GM23248 (cell line): ENCODE measurements at regions not wholly inside any gene's neighbourhood (a gene's known extent, or its start where the extent isn't known, plus 50 kb on each side); places are given as distances from the start of the nearest gene placed in this dataset.
A peak's percentile ranks its signal among the peaks of the same experiment; 100 is the strongest.

Experiments used
- DNase-seq: peaks from one replicate; pipeline ENCODE4 v3.0.0-alpha.2; 2015
- H2AFZ ChIP-seq: fragments of 200-600 bp; sonication (generic); 2 replicates; pipeline ENCODE4 v1.6.1; 2016; ENCODE audit warnings: antibody characterized with exemption
- H3F3A ChIP-seq: fragments of 200-600 bp; sonication (generic); 2 replicates; pipeline ENCODE4 v1.6.1; 2016; ENCODE audit warnings: mild to moderate bottlenecking, antibody characterized with exemption, mixed run types; ENCODE audit not compliant: insufficient read depth
- H3K27ac ChIP-seq: fragments of 200-600 bp; sonication (generic); 2 replicates; pipeline ENCODE4 v1.5.1; 2016; ENCODE audit warnings: mild to moderate bottlenecking
- H3K27me3 ChIP-seq: fragments of 200-600 bp; sonication (generic); replicated peaks from 2 replicates; pipeline ENCODE4 v1.6.1; 2016; ENCODE audit warnings: mild to moderate bottlenecking; ENCODE audit not compliant: insufficient read depth
- H3K36me3 ChIP-seq: fragments of 200-600 bp; sonication (generic); 2 replicates; pipeline ENCODE4 v1.6.1; 2016; ENCODE audit warnings: low read depth, mild to moderate bottlenecking
- H3K4me1 ChIP-seq: fragments of 200-600 bp; sonication (generic); 2 replicates; pipeline ENCODE4 v1.6.1; 2016; ENCODE audit warnings: mild to moderate bottlenecking; ENCODE audit not compliant: insufficient read depth
- H3K4me2 ChIP-seq: fragments of 200-600 bp; sonication (generic); one replicate; pipeline ENCODE4 v1.6.1; 2016; ENCODE audit warnings: mild to moderate bottlenecking; ENCODE audit not compliant: unreplicated experiment
- H3K4me3 ChIP-seq: fragments of 200-600 bp; sonication (generic); 2 replicates; pipeline ENCODE4 v1.5.1; 2016; ENCODE audit warnings: mild to moderate bottlenecking
- H3K79me2 ChIP-seq: fragments of 200-600 bp; sonication (generic); 2 replicates; pipeline ENCODE4 v1.6.1; 2016; ENCODE audit warnings: mild to moderate bottlenecking; ENCODE audit not compliant: insufficient read depth
- H3K9ac ChIP-seq: fragments of 200-600 bp; sonication (generic); 2 replicates; pipeline ENCODE4 v1.6.1; 2016; ENCODE audit warnings: mild to moderate bottlenecking
- H3K9me2 ChIP-seq: fragments of 200-600 bp; sonication (generic); 2 replicates; pipeline ENCODE4 v1.6.1; 2016; ENCODE audit warnings: mixed run types, mild to moderate bottlenecking, moderate library complexity; ENCODE audit not compliant: insufficient read depth
- H3K9me3 ChIP-seq: fragments of 200-600 bp; sonication (generic); one replicate; pipeline ENCODE4 v1.6.1; 2017; ENCODE audit warnings: low read depth
- H4K20me1 ChIP-seq: fragments of 200-600 bp; sonication (generic); 2 replicates; pipeline ENCODE4 v1.6.0; 2016; ENCODE audit not compliant: insufficient read depth
- EZH2 ChIP-seq: fragments of 200-600 bp; sonication (generic); IDR thresholded peaks from 2 replicates; pipeline ENCODE4 v1.6.1; 2018; ENCODE audit warnings: antibody characterized with exemption, mild to moderate bottlenecking; ENCODE audit not compliant: insufficient read depth, poor library complexity, severe bottlenecking
- EZH2phosphoT487 ChIP-seq: fragments of 200-600 bp; sonication (generic); IDR thresholded peaks from 2 replicates; pipeline ENCODE4 v1.6.1; 2018; ENCODE audit warnings: antibody characterized with exemption, moderate library complexity, mild to moderate bottlenecking, low read depth; ENCODE audit not compliant: insufficient read depth
- WGBS, 2 experiments: methylation state at CpG; one replicate each; pipeline ENCODE4 v1.1.6; 2015 to 2017; ENCODE audit warnings: low lambda C conversion rate in 2 of 2, low coverage in 1 of 2; ENCODE audit errors: missing lambda C conversion rate in 2 of 2; 5-methylcytosine and 5-hydroxymethylcytosine counted together
- in situ Hi-C: fragments of 300-500 bp; cut with MboI; formaldehyde crosslinking; loops from 2 replicates; pipeline ENCODE4 v1.15.0; 2020

DNA sequence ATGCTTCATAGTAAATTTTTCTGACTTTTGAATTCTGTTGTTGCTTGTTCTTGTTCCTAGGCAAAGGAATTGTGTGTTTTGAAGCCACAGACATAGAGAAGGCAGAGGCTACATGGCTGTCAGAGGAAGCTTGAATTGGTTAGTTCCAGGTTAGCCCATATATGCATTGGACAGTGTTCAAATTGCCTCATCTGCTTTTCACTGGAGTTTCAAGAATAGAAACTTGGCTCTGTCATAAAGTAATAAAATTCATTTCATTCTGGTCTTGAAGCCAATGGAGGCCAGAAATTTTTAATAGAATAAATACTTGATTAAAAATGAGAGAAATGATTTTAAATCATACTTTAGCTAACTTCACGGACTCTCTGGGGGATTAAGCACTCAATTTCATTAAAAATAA is 178.0 kb downstream of the YIPF5 start:
- Histone ChIP-seq H3K4me1 (peaks cover 15% of the 10 kb centered on the region), H2AFZ (no peak overlapping the region), H3K27me3 (no peaks in the 10 kb centered on the region), H3K27ac (no peak overlapping the region), H3K36me3 (no peaks in the 10 kb centered on the region), H3K4me3 (no peak overlapping the region), H3K9ac (no peak overlapping the region), H3K9me2 (no peaks in the 10 kb centered on the region), H4K20me1 (no peaks in the 10 kb centered on the region), H3K79me2 (no peaks in the 10 kb centered on the region), H3F3A (peaks cover 16% of the 10 kb centered on the region), H3K4me2 (no peak overlapping the region), H3K9me3 (no peaks in the 10 kb centered on the region)
- in situ Hi-C loops, result no loop called here
- 35 to 42% methylated on average over 1 of the region's 1 CpG for whole genome bisulfite sequencing, 2 experiments
- TF ChIP-seq EZH2 (no peak), EZH2phosphoT487 (no peak)
- no peak for DNase-seq

DNA sequence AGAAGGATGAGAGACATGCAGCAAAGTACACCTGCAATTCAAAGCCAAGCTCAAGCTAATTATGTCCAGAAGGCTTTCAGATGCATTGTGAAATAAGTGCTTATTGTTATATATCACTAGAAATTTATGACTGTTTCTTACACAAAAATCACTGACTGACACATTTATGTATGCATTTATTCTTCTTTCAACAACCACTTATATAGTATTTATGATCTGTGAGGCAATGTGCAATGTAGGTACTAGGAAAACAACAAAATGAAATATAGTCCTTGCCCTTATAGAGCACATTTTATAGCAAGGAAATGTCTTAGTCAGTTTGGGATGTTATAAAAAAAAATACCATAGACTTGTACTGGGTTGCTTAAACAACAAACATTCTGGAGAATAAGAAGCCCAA is 167.6 kb downstream of the YIPF5 start:
- no peaks in the 10 kb centered on the region for H4K20me1 ChIP-seq
- DNase-seq, result no peak
- H2AFZ ChIP-seq, result no peak overlapping the region
- no peaks in the 10 kb centered on the region for H3K27me3 ChIP-seq
- no peak overlapping the region for H3K4me2 ChIP-seq
- no peak overlapping the region for H3K27ac ChIP-seq
- TF ChIP-seq EZH2phosphoT487 (no peak), EZH2 (no peak)
- no peak overlapping the region for H3K9ac ChIP-seq
- H3K4me3 ChIP-seq, result no peak overlapping the region
- in situ Hi-C loops, result no loop called here
- 0 out of 2 replicates have a peak, but pooled peaks cover 2% of the 10 kb centered on the region for H3K9me2 ChIP-seq
- no peaks in the 10 kb centered on the region for H3K79me2 ChIP-seq
- H3K4me1 ChIP-seq, result 0 out of 2 replicates have a peak, but pooled peaks cover 7% of the 10 kb centered on the region
- peaks cover 5% of the 10 kb centered on the region; the same call in 1 of the 2 replicates for H3F3A ChIP-seq
- no peaks in the 10 kb centered on the region for H3K36me3 ChIP-seq
- H3K9me3 ChIP-seq, result no peaks in the 10 kb centered on the region

DNA sequence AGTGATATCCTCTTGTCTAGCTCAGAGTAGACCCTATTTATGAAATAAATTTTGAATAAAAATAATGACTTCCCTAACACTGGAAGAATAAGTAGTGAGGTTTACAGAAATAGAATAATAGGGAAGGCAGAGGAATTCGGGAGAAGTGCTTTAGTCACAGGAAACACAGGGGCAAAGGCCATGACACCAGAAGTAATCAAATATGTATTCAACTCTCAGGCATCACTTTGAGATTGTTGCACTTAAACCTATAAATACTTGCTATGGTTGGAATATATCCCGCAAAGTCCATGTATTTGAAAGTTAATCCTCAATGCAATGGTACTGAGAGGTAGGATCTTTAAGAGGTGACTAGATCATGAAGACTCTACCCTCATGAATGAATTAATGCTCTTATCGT is 166.8 kb downstream of the YIPF5 start:
- Histone ChIP-seq H4K20me1 (no peaks in the 10 kb centered on the region), H3K9me2 (0 out of 2 replicates have a peak, but pooled peaks cover 5% of the 10 kb centered on the region), H3K9me3 (no peaks in the 10 kb centered on the region), H3K4me1 (0 out of 2 replicates have a peak, but pooled peaks cover 7% of the 10 kb centered on the region), H3K4me2 (no peak overlapping the region), H3K79me2 (no peaks in the 10 kb centered on the region), H3K27me3 (no peaks in the 10 kb centered on the region), H2AFZ (no peak overlapping the region), H3K4me3 (no peak overlapping the region), H3K9ac (no peak overlapping the region), H3K27ac (no peak overlapping the region), H3K36me3 (no peaks in the 10 kb centered on the region), H3F3A (peaks cover 5% of the 10 kb centered on the region; the same call in 1 of the 2 replicates)
- no peak for DNase-seq
- in situ Hi-C loops, result no loop called here
- 81% methylated on average over 3 of the region's 3 CpGs for WGBS, 2 experiments
- TF ChIP-seq EZH2phosphoT487 (no peak), EZH2 (no peak)

DNA sequence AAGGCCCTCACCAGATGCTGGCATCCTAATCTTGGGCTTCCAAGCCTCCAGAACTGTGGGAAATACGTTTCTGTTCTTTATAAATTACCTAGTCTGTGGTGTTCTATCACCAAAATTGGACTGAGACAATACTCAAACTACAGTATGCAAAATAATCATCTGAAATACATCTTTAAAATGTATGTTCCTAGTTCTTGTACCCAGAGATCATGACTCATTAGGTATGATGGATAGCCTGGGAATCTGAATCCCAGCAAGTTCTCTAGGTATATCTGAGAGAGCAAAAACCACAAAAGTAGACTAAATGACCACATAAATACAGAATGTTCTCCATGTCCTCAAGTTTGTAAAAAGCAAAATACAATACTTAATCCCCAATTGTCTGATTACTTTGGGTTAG is 166.3 kb downstream of the YIPF5 start:
- H3K4me2 ChIP-seq, result no peak overlapping the region
- H3K27ac ChIP-seq, result no peak overlapping the region
- no peaks in the 10 kb centered on the region for H4K20me1 ChIP-seq
- no peak for DNase-seq
- no peaks in the 10 kb centered on the region for H3K9me3 ChIP-seq
- H3K27me3 ChIP-seq, result no peaks in the 10 kb centered on the region
- H3K9ac ChIP-seq, result no peak overlapping the region
- TF ChIP-seq EZH2phosphoT487 (no peak), EZH2 (no peak)
- in situ Hi-C loops, result no loop called here
- H3K4me3 ChIP-seq, result no peak overlapping the region
- 0 out of 2 replicates have a peak, but pooled peaks cover 5% of the 10 kb centered on the region for H3K9me2 ChIP-seq
- WGBS, 2 experiments, result 44 to 52% methylated on average over 1 of the region's 1 CpG
- H3K79me2 ChIP-seq, result no peaks in the 10 kb centered on the region
- H3F3A ChIP-seq, result peaks cover 5% of the 10 kb centered on the region; the same call in 1 of the 2 replicates
- peak overlapping the region; percentile 34; the same call in 1 of the 2 replicates for H2AFZ ChIP-seq
- no peaks in the 10 kb centered on the region for H3K36me3 ChIP-seq
- 0 out of 2 replicates have a peak, but pooled peaks cover 7% of the 10 kb centered on the region for H3K4me1 ChIP-seq

DNA sequence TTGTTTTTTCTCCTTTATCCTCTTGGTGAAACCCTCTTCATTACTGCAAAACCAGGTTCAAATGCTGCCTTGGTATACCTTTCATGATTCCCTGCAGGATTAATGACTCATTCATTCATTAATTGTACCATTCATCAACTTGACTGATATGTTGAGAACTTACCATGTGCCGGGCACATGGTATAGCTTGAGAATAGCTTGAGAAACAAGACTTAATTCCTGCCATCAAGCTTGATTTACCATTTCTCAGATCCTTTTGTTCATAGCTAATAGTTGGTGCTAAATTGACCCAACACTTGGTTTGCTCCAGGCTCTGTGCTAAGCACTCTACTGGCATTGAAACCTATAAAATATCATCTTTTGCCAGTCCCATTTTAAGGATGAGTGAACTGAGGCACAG is 165.7 kb downstream of the YIPF5 start:
- TF ChIP-seq EZH2phosphoT487, result no peak
- no peak for TF ChIP-seq EZH2
- no peak for DNase-seq
- peak overlapping the region; percentile 34; the same call in 1 of the 2 replicates for H2AFZ ChIP-seq
- H3K79me2 ChIP-seq, result no peaks in the 10 kb centered on the region
- no peaks in the 10 kb centered on the region for H3K36me3 ChIP-seq
- H3K27me3 ChIP-seq, result no peaks in the 10 kb centered on the region
- no peaks in the 10 kb centered on the region for H3K9me3 ChIP-seq
- no peak overlapping the region for H3K4me2 ChIP-seq
- no peak overlapping the region for H3K9ac ChIP-seq
- 96 to 100% methylated on average over 1 of the region's 1 CpG for WGBS, 2 experiments
- H3K4me3 ChIP-seq, result no peak overlapping the region
- in situ Hi-C loops, result no loop called here
- no peak overlapping the region for H3K27ac ChIP-seq
- 0 out of 2 replicates have a peak, but pooled peaks cover 7% of the 10 kb centered on the region for H3K4me1 ChIP-seq
- H3F3A ChIP-seq, result peaks cover 5% of the 10 kb centered on the region; the same call in 1 of the 2 replicates
- H4K20me1 ChIP-seq, result no peaks in the 10 kb centered on the region
- H3K9me2 ChIP-seq, result 0 out of 2 replicates have a peak, but pooled peaks cover 5% of the 10 kb centered on the region
